HEK293T (cell line): ENCODE measurements at regions not wholly inside any gene's neighbourhood (a gene's known extent, or its start where the extent isn't known, plus 50 kb on each side); places are given as distances from the start of the nearest gene placed in this dataset.

Experiments
- CTCF ChIA-PET: fragments of 350-600 bp; formaldehyde crosslinking; extraction: SDS; loops from one replicate; lab custom pipeline; 2021; ENCODE audit warnings: antibody characterized with exemption, inconsistent platforms; lab: Yijun Ruan, JAX
- POLR2A ChIA-PET: fragments of 350-600 bp; formaldehyde crosslinking; extraction: SDS; loops from one replicate; lab custom pipeline; 2020; ENCODE audit warnings: antibody characterized with exemption, inconsistent platforms; lab: Yijun Ruan, JAX
- DNase-seq: peaks from one replicate; pipeline ENCODE4 v3.0.0; 2012; ENCODE audit warnings: mixed read lengths; ENCODE audit errors: extremely low spot score
- ARNT ChIP-seq: fragments of 450-650 bp; IDR thresholded peaks from 2 replicates; pipeline ENCODE4 v1.6.1; 2017; ENCODE audit warnings: mild to moderate bottlenecking
- BHLHE40 ChIP-seq: fragments of 450-650 bp; IDR thresholded peaks from 2 replicates; pipeline ENCODE4 v1.6.1; 2016; ENCODE audit warnings: mild to moderate bottlenecking, moderate library complexity, borderline replicate concordance
- CTBP1 ChIP-seq: fragments of 450-650 bp; IDR thresholded peaks from 2 replicates; pipeline ENCODE4 v1.6.1; 2016; ENCODE audit warnings: borderline replicate concordance
- ELF4 ChIP-seq: fragments of 450-650 bp; IDR thresholded peaks from 2 replicates; pipeline ENCODE4 v1.6.1; 2017; ENCODE audit warnings: antibody characterized with exemption
- FOXA1 ChIP-seq: fragments of 450-650 bp; IDR thresholded peaks from 2 replicates; pipeline ENCODE4 v1.6.1; 2016; ENCODE audit warnings: mild to moderate bottlenecking
- FOXK2 ChIP-seq: fragments of 450-650 bp; IDR thresholded peaks from 2 replicates; pipeline ENCODE4 v1.6.1; 2016; ENCODE audit warnings: mild to moderate bottlenecking
- FOXM1 ChIP-seq: fragments of 450-650 bp; IDR thresholded peaks from 2 replicates; pipeline ENCODE4 v1.6.1; 2017; ENCODE audit warnings: mild to moderate bottlenecking, borderline replicate concordance
- HDGF ChIP-seq: fragments of 450-650 bp; IDR thresholded peaks from 2 replicates; pipeline ENCODE4 v1.6.1; 2017; ENCODE audit warnings: antibody characterized with exemption, borderline replicate concordance
- L3MBTL2 ChIP-seq: fragments of 450-650 bp; conservative IDR thresholded peaks from 2 replicates; pipeline ENCODE4 v1.6.1; 2016; ENCODE audit warnings: mild to moderate bottlenecking
- LEF1 ChIP-seq: fragments of 450-650 bp; IDR thresholded peaks from 2 replicates; pipeline ENCODE4 v1.6.1; 2017; ENCODE audit warnings: mild to moderate bottlenecking, borderline replicate concordance
- NFRKB ChIP-seq: fragments of 450-650 bp; IDR thresholded peaks from 2 replicates; pipeline ENCODE4 v1.6.1; 2016; ENCODE audit warnings: mild to moderate bottlenecking, moderate library complexity
- SP1 ChIP-seq: fragments of 450-650 bp; IDR thresholded peaks from 2 replicates; pipeline ENCODE4 v1.6.1; 2017
- SUZ12 ChIP-seq: fragments of 450-650 bp; IDR thresholded peaks from 2 replicates; pipeline ENCODE4 v1.6.1; 2016; ENCODE audit warnings: mild to moderate bottlenecking
- TARDBP ChIP-seq: fragments of 450-650 bp; IDR thresholded peaks from 2 replicates; pipeline ENCODE4 v1.6.1; 2016
- ZNF384 ChIP-seq: fragments of 450-650 bp; IDR thresholded peaks from 2 replicates; pipeline ENCODE4 v1.6.1; 2016
- TF ChIP-seq, protein P1 (sequence below): fragments of 450-650 bp; IDR thresholded peaks from 2 replicates; pipeline ENCODE4 v1.6.1; 2016

DNA sequence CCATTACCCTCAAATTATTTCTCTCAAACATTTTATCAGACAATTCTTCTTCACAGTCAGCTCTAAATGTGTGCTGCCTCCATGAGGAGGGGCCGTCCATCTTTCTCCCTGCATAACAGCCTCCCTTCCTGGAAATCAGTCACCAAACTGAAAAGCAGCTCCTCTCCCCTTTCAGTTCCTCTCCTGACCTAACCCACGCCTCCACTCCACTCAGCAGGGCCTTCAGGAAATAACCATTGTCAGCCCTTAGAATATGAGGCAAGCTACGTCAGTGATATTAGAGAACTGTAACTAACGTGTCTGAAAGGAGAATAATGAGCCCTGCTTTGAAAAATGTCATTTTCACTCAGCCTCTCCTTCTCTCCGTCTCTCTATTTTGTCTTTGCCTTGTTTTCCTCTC lies 116.2 kb downstream of the OLFM4 start:
- CTCF ChIA-PET: no interaction called here

DNA sequence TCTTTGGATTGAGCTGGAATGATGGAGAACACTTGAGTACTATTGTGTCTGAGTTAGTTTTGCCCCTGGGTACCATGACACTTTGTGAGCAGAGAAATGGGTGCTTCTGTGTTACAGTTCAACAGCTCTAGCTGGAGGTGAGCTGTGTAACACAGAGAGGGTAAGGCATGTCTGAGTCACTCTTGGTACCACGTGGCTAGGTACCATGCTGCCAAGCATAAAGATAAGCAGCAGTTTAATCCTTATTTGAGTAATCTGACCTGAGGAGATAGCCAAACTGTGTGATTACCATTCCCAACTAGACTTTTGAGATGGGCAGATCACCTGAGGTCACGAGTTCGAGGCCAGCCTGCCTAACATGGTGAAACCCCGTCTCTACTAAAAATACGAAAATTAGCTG lies 122.0 kb downstream of the OLFM4 start:
- no peak for DNase-seq
- POLR2A ChIA-PET: no interaction called here
- TF ChIP-seq TARDBP (no peak), FOXA1 (no peak), ARNT (no peak), BHLHE40 (no peak), FOXK2 (no peak), LEF1 (no peak), CTBP1 (no peak), L3MBTL2 (no peak), NFRKB (no peak), FOXM1 (no peak), SUZ12 (no peak)
- TF ChIP-seq, protein P1, sequence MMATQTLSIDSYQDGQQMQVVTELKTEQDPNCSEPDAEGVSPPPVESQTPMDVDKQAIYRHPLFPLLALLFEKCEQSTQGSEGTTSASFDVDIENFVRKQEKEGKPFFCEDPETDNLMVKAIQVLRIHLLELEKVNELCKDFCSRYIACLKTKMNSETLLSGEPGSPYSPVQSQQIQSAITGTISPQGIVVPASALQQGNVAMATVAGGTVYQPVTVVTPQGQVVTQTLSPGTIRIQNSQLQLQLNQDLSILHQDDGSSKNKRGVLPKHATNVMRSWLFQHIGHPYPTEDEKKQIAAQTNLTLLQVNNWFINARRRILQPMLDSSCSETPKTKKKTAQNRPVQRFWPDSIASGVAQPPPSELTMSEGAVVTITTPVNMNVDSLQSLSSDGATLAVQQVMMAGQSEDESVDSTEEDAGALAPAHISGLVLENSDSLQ: no peak
- CTCF ChIA-PET: no interaction called here

More for the DNA sequence above, 116.2 kb downstream of the OLFM4 start:
- DNase-seq: no peak
- TF ChIP-seq HDGF (no peak), CTBP1 (no peak), SP1 (no peak), TARDBP (no peak), LEF1 (no peak)
- TF ChIP-seq, protein P1: no peak
- POLR2A ChIA-PET: no interaction called here

DNA sequence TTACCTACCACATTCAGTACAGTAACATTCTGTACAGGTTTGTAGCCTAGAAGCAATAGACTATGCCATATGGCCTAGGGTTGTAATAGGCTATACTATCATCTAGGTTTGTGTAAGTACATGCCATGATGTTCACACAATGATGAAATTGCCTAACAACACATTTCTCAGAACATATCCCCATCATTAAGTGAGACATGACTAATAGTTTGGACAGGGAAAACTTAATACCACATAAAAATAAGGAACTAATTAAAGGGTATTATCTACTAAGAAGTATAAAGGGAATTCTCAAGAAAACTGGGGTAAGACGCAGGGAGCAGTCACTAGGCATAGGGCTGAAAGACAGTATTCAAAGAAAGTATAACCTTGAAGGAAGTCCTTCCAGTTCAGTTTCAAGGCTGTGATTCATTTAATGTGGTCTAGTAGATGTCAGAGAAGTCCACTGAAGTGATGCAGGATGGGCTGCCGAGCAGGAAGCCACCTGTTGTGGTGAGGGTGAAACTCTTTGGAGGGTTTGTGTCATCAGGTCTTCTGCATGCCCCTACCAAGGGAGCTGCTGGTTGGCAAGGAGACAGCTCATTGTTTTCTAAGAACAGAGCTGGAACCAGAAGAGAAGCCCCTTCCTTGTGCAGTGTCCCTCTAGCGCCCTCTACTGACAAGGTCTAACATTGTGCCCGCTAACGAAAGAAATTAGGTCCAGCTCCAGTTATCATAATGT lies 122.9 kb downstream of the OLFM4 start:
- peak; percentile 69 for DNase-seq
- ChIA-PET POLR2A (no interaction called here), CTCF (interaction anchor here (0.5 to 2.2 kb wide), 15 partner anchors 10 to 1253 kb away, joined by 3 to 11 read pairs (median 5); no protein-coding TSS in a partner anchor)
- no peak for TF ChIP-seq LEF1

DNA sequence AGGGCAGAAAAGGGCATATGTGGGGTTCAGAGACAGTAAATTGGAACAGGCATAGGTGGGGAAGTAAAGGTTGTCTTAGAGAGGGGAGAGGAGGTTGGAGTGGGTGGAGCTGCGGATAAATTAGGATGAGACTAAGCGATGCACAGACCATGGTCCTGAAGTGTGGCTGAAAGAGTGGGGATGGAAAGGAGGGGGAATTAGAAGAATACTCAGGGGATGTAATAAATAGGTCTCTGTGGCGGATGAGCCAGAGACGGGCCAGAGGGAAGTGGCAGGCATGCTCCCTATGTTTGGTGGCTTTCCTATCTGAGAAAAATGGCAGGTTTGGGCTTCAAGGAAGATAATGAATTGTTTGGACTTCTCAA lies 123.4 kb downstream of the OLFM4 start:
- POLR2A ChIA-PET: no interaction called here

DNA sequence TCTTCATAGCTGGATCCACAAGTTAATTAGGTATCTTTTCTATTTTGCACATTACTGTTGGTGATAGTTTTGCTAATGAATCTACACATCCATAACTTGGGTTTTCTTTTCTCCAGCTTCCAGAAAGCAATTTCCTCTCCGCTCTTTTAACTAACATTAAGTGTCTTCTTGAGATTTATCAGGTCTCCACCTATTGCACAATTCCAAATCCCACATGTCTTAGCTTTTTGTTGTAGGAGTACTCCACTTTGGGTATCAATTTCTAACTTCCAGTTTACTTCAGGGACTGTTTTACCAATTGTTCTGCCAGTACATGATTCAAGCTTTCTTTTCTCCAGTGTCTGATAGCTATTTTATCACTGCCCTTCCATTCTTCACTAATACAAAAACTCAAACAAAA lies 129.6 kb downstream of the OLFM4 start:
- POLR2A ChIA-PET: no interaction called here
- TF ChIP-seq LEF1: no peak
- TF ChIP-seq NFRKB: no peak
- no peak for TF ChIP-seq FOXM1
- TF ChIP-seq FOXA1: no peak
- TF ChIP-seq SUZ12: no peak
- CTCF ChIA-PET: no interaction called here
- no peak for DNase-seq

More for the DNA sequence above, 123.4 kb downstream of the OLFM4 start:
- no peak for DNase-seq
- CTCF ChIA-PET: interaction anchor here (0.6 to 2.2 kb wide), 12 partner anchors 9 to 236 kb away, joined by 3 to 11 read pairs (median 5); no protein-coding TSS in a partner anchor
- no peak for TF ChIP-seq NFRKB
- no peak for TF ChIP-seq ARNT
- TF ChIP-seq FOXK2: no peak
- no peak for TF ChIP-seq BHLHE40
- TF ChIP-seq FOXA1: no peak
- TF ChIP-seq L3MBTL2: no peak
- no peak for TF ChIP-seq ZNF384
- TF ChIP-seq CTBP1: no peak
- TF ChIP-seq SP1: no peak
- TF ChIP-seq LEF1: no peak
- TF ChIP-seq HDGF: no peak
- no peak for TF ChIP-seq TARDBP
- TF ChIP-seq ELF4: no peak
- TF ChIP-seq, protein P1: no peak
- TF ChIP-seq FOXM1: no peak
- no peak for TF ChIP-seq SUZ12

DNA sequence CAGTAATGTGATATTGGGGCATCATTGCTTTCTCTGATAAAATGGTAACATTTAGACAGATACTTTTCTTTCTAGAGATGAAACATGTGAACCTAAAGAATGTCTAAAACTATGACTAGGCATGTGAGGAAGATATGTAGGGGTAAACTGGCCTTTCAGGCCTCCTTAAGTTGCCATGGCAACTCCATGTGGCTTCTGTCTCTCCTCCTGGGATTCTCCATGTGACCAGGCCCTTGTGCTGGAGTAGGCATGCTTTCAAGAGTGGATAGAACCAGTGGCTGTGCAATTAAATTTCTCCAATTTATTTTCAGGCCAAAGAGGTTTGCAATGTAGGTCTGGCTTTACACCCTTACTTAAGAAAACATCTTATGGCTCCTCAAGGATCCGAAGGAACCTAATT lies 130.8 kb downstream of the OLFM4 start:
- CTCF ChIA-PET: no interaction called here
- no peak for DNase-seq
- TF ChIP-seq CTBP1 (no peak), SP1 (no peak), TARDBP (no peak), FOXM1 (no peak), BHLHE40 (no peak), FOXA1 (no peak), NFRKB (no peak)
- TF ChIP-seq, protein P1: no peak
- POLR2A ChIA-PET: no interaction called here

DNA sequence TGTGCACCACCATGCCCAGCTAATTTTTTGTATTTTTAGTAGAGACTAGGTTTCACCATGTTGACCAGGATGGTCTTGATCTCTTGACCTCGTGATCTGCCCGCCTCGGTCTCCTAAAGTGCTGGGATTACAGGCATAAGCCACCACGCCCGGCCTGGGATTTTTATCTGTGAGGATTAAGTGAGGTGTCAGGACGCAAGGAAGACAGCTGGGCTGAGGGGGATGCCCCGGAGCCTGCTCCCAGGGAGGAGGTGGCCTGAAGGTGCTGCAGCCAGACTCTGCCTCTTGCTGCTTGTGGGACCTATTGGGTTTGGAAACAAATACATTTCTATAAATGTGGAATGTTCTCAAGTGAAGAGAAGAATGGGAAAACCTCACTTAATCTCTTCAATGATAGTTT lies 131.6 kb downstream of the OLFM4 start:
- no peak for DNase-seq
- TF ChIP-seq FOXM1: no peak
- CTCF ChIA-PET: no interaction called here
- POLR2A ChIA-PET: no interaction called here
